WTC11 (cell line): ENCODE measurements at regions not wholly inside any gene's neighbourhood (a gene's known extent, or its start where the extent isn't known, plus 50 kb on each side); places are given as distances from the start of the nearest gene placed in this dataset.

ENCODE experiments used
- ATF2 ChIP-seq: sonication (generic); formaldehyde crosslinking; IDR thresholded peaks from 2 replicates; pipeline ENCODE4 v1.8.1; 2022; ENCODE audit warnings: low read depth, missing genetic modification reagents, borderline replicate concordance
- CTCF ChIP-seq: fragments of 200-600 bp; IDR thresholded peaks from 2 replicates; pipeline ENCODE4 v1.8.0; 2022; ENCODE audit warnings: antibody characterized with exemption
- ZSCAN18 ChIP-seq: fragments of 250-450 bp; sonication (Bioruptor Pico); IDR thresholded peaks from 2 replicates; pipeline ENCODE4 v2.1.2; 2022; ENCODE audit warnings: mild to moderate bottlenecking, moderate library complexity

GRCh38 chr4:180617196-180617595 lies 1626.0 kb upstream of the TENM3 start:
- TF ChIP-seq ZSCAN18: no peak
- TF ChIP-seq CTCF: no peak
- no peak for TF ChIP-seq ATF2 (CRISPR knock-in tag)
